HG03060 (cell line): ENCODE measurements at regions not wholly inside any gene's neighbourhood (a gene's known extent, or its start where the extent isn't known, plus 50 kb on each side); places are given as distances from the start of the nearest gene placed in this dataset.

ENCODE experiments used
- ATAC-seq: cut with Tn5 transposase; IDR thresholded peaks from one replicate; pipeline ENCODE4 v1.9.1; 2021; ENCODE audit warnings: low read depth, moderate number of reproducible peaks; ENCODE audit not compliant: unreplicated experiment

GRCh38 chr1:162924179-162924578 lies 63.2 kb upstream of the CCDC190 start:
- ATAC-seq: no peak

GRCh38 chr1:162922201-162922600 lies 61.2 kb upstream of the CCDC190 start:
- no peak for ATAC-seq

- ATAC-seq: no peak
Measured at GRCh38 chr1:162921311-162921710, 60.3 kb upstream of the CCDC190 start.

- no peak for ATAC-seq
Measured at GRCh38 chr1:162919034-162919433, 58.1 kb upstream of the CCDC190 start.

- ATAC-seq: no peak
Measured at GRCh38 chr1:162918151-162918754, 57.3 kb upstream of the CCDC190 start.

- ATAC-seq: no peak
Measured at GRCh38 chr1:162916821-162917613, 56.0 kb upstream of the CCDC190 start.

GRCh38 chr1:162916407-162916806 lies 55.4 kb upstream of the CCDC190 start:
- no peak for ATAC-seq

- no peak for ATAC-seq
Measured at GRCh38 chr1:162914601-162915000, 53.6 kb upstream of the CCDC190 start.

GRCh38 chr1:162913345-162913744 lies 52.4 kb upstream of the CCDC190 start:
- no peak for ATAC-seq

GRCh38 chr1:162912061-162912667 lies 51.2 kb upstream of the CCDC190 start:
- no peak for ATAC-seq
